ENCODE measurements at regions not wholly inside any gene's neighbourhood (a gene's known extent, or its start where the extent isn't known, plus 50 kb on each side); places are given as distances from the start of the nearest gene placed in this dataset.

GRCh38 chr15:96894659-96895058 lies 564.2 kb downstream of the NR2F2 start:
- DNase-seq (ENCODE audit: low read depth in 1 of 2, low spot score in 1 of 2): no peak
- no peak for TF ChIP-seq CTCF (IDR thresholded peaks at IDR 0.05; ENCODE audit: low read depth, low read length)
- Histone ChIP-seq H3K4me3 (no peak overlapping the region), H3K36me3 (no peaks in the 10 kb centered on the region), H3K27me3 (no peaks in the 10 kb centered on the region), H3K4me1 (ENCODE audit: low read depth) (peaks cover 7% of the 10 kb centered on the region), H3K27ac (no peak overlapping the region), H3K9me3 (ENCODE audit: low read depth) (no peaks in the 10 kb centered on the region)

- H3K27ac ChIP-seq: no peak overlapping the region
- H3K4me3 ChIP-seq: no peak overlapping the region
- DNase-seq (ENCODE audit: low read depth in 1 of 2, low spot score in 1 of 2): no peak
- TF ChIP-seq CTCF (IDR thresholded peaks at IDR 0.05; ENCODE audit: low read depth, low read length): no peak
- H3K27me3 ChIP-seq: no peaks in the 10 kb centered on the region
- no peaks in the 10 kb centered on the region for H3K4me1 ChIP-seq (ENCODE audit: low read depth)
- H3K9me3 ChIP-seq (ENCODE audit: low read depth): no peaks in the 10 kb centered on the region
- no peaks in the 10 kb centered on the region for H3K36me3 ChIP-seq
These were observed 566.3 kb downstream of the NR2F2 start for GRCh38 chr15:96896766-96897165.

GRCh38 chr15:96914081-96914480 lies 583.6 kb downstream of the NR2F2 start:
- Histone ChIP-seq H3K27ac (no peak overlapping the region), H3K36me3 (no peaks in the 10 kb centered on the region), H3K27me3 (no peaks in the 10 kb centered on the region), H3K4me1 (ENCODE audit: low read depth) (no peaks in the 10 kb centered on the region), H3K4me3 (no peak overlapping the region), H3K9me3 (ENCODE audit: low read depth) (peaks cover 5% of the 10 kb centered on the region)
- DNase-seq (ENCODE audit: low read depth in 1 of 2, low spot score in 1 of 2): no peak
- TF ChIP-seq CTCF (IDR thresholded peaks at IDR 0.05; ENCODE audit: low read depth, low read length): no peak

GRCh38 chr15:96916750-96917149 lies 586.2 kb downstream of the NR2F2 start:
- no peak overlapping the region for H3K27ac ChIP-seq
- no peaks in the 10 kb centered on the region for H3K27me3 ChIP-seq
- H3K36me3 ChIP-seq: no peaks in the 10 kb centered on the region
- no peaks in the 10 kb centered on the region for H3K4me1 ChIP-seq (ENCODE audit: low read depth)
- DNase-seq (ENCODE audit: low read depth in 1 of 2, low spot score in 1 of 2): no peak
- H3K4me3 ChIP-seq: no peak overlapping the region
- no peak for TF ChIP-seq CTCF (IDR thresholded peaks at IDR 0.05; ENCODE audit: low read depth, low read length)
- H3K9me3 ChIP-seq (ENCODE audit: low read depth): peaks cover 5% of the 10 kb centered on the region

GRCh38 chr15:96924570-96924969 lies 594.1 kb downstream of the NR2F2 start:
- no peak for TF ChIP-seq CTCF (IDR thresholded peaks at IDR 0.05; ENCODE audit: low read depth, low read length)
- Histone ChIP-seq H3K4me1 (ENCODE audit: low read depth) (peaks cover 7% of the 10 kb centered on the region), H3K36me3 (no peaks in the 10 kb centered on the region), H3K4me3 (no peak overlapping the region), H3K27me3 (no peaks in the 10 kb centered on the region), H3K27ac (no peak overlapping the region), H3K9me3 (ENCODE audit: low read depth) (no peaks in the 10 kb centered on the region)
- DNase-seq (ENCODE audit: low read depth in 1 of 2, low spot score in 1 of 2): no peak
